Fibroblast of skin of left quadriceps (primary cell): ENCODE measurements at regions not wholly inside any gene's neighbourhood (a gene's known extent, or its start where the extent isn't known, plus 50 kb on each side); places are given as distances from the start of the nearest gene placed in this dataset.
"Not testable (repeated sequence)": the region's sequence is repeated elsewhere in the genome, so short reads cannot be mapped to it uniquely, and the experiment has no call there.

Experiments
- DNase-seq, 2 experiments: peaks; one replicate each; pipeline ENCODE4 v3.0.0-alpha.2; 2013; ENCODE audit warnings: low read depth in 2 of 2

DNA sequence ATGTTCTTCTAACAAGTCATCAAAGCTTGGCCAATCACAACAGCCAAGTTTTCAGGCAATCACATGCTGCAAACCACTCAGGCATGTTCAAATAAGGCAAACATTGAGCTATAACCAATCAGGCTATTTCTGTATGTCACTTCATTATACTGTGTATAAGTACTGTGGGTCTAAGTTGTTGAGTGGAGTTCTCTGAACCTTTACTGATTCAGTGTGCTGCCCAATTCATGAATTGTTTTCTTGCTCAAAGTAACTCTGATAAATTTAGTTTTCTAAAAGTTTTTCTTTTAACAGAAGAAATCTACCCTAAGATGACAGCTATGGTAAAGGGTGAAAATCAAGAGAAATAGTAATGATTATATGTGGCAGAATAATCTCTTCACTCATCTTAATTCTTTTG, 805.4 kb upstream of the NUDT12 start:
- DNase-seq = no peak

DNA sequence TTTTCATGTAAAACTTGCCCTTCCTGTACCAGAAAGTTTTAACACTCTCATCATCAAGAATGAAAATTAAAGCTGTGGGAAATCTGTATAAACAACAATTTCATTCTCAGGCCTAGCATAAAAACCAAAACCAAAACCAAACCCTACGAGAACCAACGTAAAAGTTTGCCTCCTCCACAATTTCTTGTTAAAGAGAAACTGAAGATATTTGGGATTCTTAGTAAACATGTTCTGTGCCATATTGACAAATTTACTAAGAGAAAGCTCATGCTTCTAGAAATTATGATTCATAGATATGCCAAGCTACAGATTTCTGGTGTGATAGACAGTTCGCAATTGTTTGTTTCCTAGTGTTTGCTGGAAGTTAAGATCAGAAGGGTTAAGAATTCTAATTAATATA, 801.0 kb upstream of the NUDT12 start:
- no peak for DNase-seq

GRCh38 chr5:104361932-104362331, 799.3 kb upstream of the NUDT12 start:
- DNase-seq = no peak

DNA sequence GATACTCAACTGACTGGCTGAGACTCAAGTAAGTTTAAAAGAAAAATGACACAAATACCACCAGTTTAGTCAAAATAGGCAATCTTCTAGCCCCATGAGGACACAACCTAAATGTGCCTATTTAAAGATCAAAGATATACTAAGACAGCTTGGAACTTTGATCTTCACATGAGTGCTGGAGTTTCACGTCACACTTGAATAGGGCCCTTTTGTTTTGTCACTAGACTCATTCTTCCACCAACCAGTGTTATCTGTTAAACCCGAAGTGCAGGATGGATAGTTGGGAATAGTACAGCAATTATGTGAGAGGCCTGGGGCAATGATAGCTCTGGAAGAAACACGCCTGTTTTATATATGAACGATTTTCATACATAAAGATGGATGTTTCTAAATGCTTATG, 792.8 kb upstream of the NUDT12 start:
- no peak for DNase-seq

DNA sequence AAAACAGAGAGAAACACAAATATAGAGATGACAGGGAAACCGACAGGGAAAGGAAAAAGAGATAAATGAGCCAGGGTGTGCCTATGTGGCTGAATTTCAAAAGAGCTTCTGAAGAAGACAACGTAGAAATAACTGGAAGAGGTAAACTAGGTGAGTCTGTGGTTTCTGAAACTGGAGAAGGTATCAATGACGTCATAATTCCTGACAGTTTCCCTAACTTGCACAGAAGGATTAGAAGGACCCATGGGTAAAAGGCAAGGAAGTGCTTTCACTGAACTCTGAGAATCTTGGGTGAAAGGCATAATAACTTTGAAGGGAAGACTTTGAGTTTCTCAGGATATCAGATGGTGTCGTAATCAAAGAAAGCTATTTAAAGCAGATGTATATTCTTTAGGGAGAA, 790.8 kb upstream of the NUDT12 start:
- DNase-seq = peak; percentile 27 to 32

GRCh38 chr5:104352954-104353353, 790.4 kb upstream of the NUDT12 start:
- no peak for DNase-seq

DNA sequence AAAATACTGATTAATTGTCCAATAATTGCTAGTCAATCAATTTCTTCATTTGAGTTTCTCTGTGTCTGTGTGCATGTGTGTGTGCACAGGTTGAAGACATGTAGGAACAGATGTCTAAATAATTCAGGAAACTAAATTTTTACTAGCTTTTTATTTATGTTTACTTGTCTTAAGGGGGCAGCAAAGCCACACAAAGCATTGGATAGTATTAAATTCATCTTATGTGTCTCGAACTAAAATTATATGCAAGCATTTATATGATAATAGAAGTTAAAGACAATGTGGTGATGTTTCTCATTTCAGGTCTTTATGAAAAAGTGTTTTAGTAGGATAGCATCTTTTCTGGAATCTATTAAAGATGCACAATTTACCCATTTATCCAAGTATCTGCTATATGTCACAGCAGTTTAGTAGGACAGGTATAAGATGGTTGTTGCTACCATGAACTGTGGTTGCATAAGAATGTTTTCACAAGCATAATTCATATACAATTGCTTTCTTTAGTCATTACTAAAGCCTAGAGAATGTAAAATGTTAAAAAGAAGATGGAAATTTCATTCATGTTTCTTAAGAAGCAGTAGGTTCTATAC, 784.6 kb upstream of the NUDT12 start:
- peak; percentile 12 to 24 for DNase-seq

- no peak for DNase-seq
Observed at GRCh38 chr5:104345222-104346016, 782.8 kb upstream of the NUDT12 start.

DNA sequence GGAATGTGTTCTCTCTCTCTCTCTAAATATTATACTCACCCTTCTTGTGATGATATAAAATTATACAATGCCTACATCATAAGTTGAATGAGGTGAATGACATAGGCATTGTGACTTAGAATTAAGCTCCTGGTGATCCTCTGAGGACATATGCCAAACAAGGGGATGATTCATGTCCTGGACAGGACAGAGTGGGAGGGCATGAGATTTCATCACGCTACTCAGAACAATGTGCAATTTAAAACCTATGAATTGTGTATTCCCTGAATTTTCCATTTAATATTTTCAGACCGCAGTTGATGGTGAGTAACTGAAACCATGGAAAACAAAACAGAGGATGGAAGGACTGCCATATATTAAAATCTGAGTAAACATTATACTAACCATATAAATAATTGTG, 782.2 kb upstream of the NUDT12 start:
- no peak for DNase-seq

- DNase-seq = no peak
Observed at GRCh38 chr5:104327801-104328200, 765.2 kb upstream of the NUDT12 start.

DNA sequence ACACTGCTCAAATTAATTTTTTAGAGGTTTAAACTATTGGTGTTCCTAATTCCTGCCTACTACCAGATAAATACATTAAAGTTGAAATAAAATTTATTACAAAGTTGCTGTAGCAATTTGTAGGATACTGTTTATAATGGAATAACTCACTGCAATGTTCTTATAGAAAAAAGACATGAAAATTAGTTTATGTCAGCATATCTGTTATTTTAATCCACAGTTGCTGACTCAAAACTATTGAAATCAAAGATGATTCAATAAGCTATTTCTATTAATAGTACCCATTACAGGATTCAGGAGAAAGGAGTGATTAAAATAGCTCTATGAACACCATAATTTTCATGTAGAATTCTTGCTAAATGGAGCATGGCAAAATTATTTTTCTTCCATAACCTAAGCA, 764.4 kb upstream of the NUDT12 start:
- DNase-seq = no peak

DNA sequence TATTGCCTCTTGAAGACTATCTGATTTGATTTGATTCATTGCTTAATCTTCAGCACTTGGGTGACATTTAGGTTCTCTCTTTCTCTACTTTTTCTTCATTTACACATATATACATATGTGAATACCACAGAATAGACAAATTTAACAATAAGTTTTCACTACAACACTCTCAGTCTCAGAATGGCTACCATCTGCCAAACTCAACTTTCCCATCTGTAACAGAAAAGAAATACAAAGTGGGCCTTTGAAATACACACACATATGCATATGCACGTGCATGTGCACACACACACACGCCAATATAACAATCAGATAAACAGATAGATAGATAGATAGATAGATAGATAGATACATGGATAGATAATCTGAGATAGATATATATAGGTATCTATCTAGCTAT, 762.8 kb upstream of the NUDT12 start:
- no peak for DNase-seq

GRCh38 chr5:104316676-104317075, 754.1 kb upstream of the NUDT12 start:
- not testable (repeated sequence) for DNase-seq

GRCh38 chr5:104312481-104312880, 749.9 kb upstream of the NUDT12 start:
- DNase-seq = no peak

GRCh38 chr5:104305602-104306001, 743.0 kb upstream of the NUDT12 start:
- no peak for DNase-seq

DNA sequence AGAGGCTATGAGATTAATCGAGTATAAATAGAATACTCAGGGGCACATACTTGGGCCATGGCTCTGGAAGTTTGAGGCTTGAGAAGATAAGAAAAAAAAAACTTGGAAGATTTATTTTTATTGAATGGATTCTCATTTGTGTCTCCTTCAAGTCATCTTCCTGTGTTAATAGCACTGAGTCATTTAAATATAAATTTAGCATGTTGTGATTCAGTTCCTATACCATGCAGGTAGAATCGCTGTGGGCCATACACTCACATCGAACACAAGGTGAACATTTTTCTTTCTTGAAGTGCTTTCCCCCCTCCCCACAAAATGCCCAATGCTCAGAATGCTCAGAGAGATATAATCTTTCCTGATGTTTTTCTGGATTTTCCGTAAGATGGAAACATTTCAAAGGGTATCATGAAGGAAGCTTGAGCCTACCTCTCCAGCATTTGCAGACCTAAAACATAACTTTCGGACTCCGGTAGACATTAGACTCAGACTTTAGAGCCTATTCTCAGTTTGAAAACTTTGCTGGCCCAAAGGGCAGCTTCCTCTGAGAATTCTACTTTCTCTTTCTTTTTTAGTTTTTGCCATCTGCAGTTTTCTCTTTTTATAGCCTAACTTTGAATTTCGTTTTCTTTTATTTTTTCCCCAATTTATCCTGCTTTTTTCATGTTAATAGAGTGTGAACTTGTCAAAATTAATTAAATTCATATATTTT, 737.6 kb upstream of the NUDT12 start:
- DNase-seq = no peak

DNA sequence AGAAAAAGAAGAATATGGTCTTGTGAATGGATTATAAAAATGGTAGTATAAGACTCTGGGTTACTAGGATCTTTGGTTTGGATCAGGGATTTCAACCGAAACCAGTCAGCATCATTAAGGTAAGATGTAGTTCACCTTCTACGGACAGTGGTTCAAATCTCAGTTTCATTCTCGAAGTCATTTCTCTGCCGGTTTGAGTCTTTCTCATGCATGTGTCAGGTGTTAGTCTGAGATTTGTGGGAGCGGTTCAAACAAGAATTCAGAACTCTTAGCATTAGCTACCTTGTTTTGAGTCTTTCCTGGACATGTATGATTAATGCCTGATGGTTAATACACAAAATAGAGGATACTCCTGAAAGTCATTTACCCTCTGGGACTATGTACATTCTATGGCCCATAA, 735.9 kb upstream of the NUDT12 start:
- no peak for DNase-seq

DNA sequence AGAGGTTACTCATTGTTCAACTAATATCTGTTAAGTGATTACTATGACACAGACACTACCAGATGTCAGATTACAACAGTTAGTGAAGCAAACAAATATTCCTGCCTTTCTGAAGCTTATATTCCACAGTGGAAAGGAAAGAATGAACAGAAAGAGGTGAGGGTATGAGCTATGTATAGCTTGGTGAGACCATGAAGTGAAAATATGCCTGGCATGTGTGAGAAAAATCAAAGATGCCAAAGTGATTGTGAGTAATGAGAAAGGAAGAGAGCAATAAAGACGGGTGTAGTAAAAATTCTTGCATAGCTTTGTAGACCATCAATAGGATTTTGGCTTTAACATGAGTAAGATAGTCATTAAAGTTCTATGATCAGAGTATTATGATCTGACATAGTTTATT, 734.5 kb upstream of the NUDT12 start:
- DNase-seq = peak; percentile 31 to 58

GRCh38 chr5:104295991-104296390, 733.4 kb upstream of the NUDT12 start:
- no peak for DNase-seq

- DNase-seq = no peak
Observed at GRCh38 chr5:104283136-104283535, 720.5 kb upstream of the NUDT12 start.

- DNase-seq = no peak
Observed at GRCh38 chr5:104273725-104274124, 711.1 kb upstream of the NUDT12 start.

GRCh38 chr5:104267320-104268015, 704.9 kb upstream of the NUDT12 start:
- DNase-seq = no peak
